ENCODE measurements at regions not wholly inside any gene's neighbourhood (a gene's known extent, or its start where the extent isn't known, plus 50 kb on each side); places are given as distances from the start of the nearest gene placed in this dataset.

DNA sequence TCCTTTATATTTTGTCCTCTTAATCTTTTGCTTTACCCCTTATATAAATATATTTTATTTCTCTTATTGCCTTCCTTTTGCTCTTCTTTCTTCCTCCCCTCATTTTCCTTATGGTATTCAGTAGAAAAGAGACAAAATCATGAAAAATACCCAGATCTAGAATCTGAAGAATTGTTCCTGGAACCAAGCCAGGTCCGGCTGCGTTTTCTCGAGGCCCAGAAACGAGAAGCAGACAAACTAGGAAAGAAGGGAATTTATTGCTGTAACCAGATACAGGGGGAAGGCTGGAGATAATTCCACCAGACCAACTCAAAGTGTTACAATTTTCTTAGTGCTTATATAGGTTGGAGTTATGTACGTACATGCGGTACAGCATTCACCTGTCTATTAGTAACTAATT lies 328.7 kb downstream of the GABRG1 start:
- intact Hi-C loops (cut with DNase I) = no loop called here
- Histone ChIP-seq H3K4me3 (no peak overlapping the region), H3K27ac (no peak overlapping the region), H3K36me3 (no peaks in the 10 kb centered on the region), H3K27me3 (no peaks in the 10 kb centered on the region), H3K4me1 (no peaks in the 10 kb centered on the region), H3K9me3 (no peaks in the 10 kb centered on the region)
- TF ChIP-seq, protein P1, sequence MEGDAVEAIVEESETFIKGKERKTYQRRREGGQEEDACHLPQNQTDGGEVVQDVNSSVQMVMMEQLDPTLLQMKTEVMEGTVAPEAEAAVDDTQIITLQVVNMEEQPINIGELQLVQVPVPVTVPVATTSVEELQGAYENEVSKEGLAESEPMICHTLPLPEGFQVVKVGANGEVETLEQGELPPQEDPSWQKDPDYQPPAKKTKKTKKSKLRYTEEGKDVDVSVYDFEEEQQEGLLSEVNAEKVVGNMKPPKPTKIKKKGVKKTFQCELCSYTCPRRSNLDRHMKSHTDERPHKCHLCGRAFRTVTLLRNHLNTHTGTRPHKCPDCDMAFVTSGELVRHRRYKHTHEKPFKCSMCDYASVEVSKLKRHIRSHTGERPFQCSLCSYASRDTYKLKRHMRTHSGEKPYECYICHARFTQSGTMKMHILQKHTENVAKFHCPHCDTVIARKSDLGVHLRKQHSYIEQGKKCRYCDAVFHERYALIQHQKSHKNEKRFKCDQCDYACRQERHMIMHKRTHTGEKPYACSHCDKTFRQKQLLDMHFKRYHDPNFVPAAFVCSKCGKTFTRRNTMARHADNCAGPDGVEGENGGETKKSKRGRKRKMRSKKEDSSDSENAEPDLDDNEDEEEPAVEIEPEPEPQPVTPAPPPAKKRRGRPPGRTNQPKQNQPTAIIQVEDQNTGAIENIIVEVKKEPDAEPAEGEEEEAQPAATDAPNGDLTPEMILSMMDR (IDR thresholded peaks at IDR 0.05) = no peak
- no peak for DNase-seq (ENCODE audit: low spot score in 2 of 2)

GRCh38 chr4:45778514-45778913 lies 345.3 kb downstream of the GABRG1 start:
- no peaks in the 10 kb centered on the region for H3K4me1 ChIP-seq
- H3K27ac ChIP-seq = no peak overlapping the region
- H3K27me3 ChIP-seq = no peaks in the 10 kb centered on the region
- intact Hi-C loops (cut with DNase I) = no loop called here
- no peak overlapping the region for H3K4me3 ChIP-seq
- DNase-seq (ENCODE audit: low spot score in 2 of 2) = no peak
- no peaks in the 10 kb centered on the region for H3K36me3 ChIP-seq
- TF ChIP-seq, protein P1 (IDR thresholded peaks at IDR 0.05) = no peak
- no peaks in the 10 kb centered on the region for H3K9me3 ChIP-seq

DNA sequence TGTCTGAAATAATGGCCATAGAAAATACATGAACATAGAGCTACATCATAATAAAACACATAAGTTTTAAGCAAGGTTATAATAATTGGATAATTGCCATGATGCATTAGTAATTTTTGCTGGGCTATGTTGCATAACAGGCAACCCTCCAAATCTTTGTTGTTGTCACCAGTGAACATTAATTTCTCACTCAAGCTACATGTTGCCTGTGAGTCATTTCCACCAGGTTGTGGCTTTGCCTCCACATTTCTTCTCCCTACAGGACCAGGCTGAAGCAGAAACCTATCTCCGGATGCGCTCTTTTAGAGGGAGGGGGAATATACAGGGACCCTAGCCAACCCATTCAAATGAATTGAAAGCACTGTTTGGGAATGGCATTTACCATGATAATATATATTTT lies 347.7 kb downstream of the GABRG1 start:
- Histone ChIP-seq H3K4me1 (no peaks in the 10 kb centered on the region), H3K27ac (no peak overlapping the region), H3K27me3 (no peaks in the 10 kb centered on the region), H3K4me3 (no peak overlapping the region), H3K36me3 (no peaks in the 10 kb centered on the region), H3K9me3 (no peaks in the 10 kb centered on the region)
- TF ChIP-seq, protein P1 (IDR thresholded peaks at IDR 0.05) = no peak
- intact Hi-C loops (cut with DNase I) = no loop called here
- no peak for DNase-seq (ENCODE audit: low spot score in 2 of 2)

DNA sequence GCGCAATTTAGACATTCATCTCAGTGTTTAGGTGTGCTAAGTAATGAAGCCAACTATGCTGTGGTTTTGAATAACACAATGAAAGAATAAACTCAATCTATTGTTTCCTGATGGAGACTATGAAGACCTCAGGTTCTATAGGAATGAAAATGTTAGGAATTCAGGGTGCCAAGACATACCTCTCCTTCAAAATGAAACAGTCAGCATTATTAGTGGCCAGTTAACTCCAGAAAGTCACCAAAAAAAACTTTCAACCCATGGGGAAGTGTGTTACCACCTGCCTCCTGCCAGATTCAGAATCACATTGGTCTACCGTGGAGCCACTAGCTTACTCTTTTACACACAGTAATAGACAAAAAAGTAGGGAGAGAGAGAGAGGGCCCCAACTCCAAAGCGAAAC lies 352.9 kb downstream of the GABRG1 start:
- intact Hi-C loops (cut with DNase I) = no loop called here
- Histone ChIP-seq H3K36me3 (no peaks in the 10 kb centered on the region), H3K4me3 (no peak overlapping the region), H3K9me3 (no peaks in the 10 kb centered on the region), H3K4me1 (no peaks in the 10 kb centered on the region), H3K27ac (no peak overlapping the region), H3K27me3 (no peaks in the 10 kb centered on the region)
- TF ChIP-seq, protein P1 (IDR thresholded peaks at IDR 0.05) = no peak
- DNase-seq (ENCODE audit: low spot score in 2 of 2) = no peak

GRCh38 chr4:45765521-45765920 lies 358.3 kb downstream of the GABRG1 start:
- no peak for DNase-seq (ENCODE audit: low spot score in 2 of 2)
- Histone ChIP-seq H3K27ac (no peak overlapping the region), H3K9me3 (no peaks in the 10 kb centered on the region), H3K4me3 (no peak overlapping the region), H3K27me3 (no peaks in the 10 kb centered on the region), H3K4me1 (no peaks in the 10 kb centered on the region), H3K36me3 (no peaks in the 10 kb centered on the region)
- TF ChIP-seq, protein P1 (IDR thresholded peaks at IDR 0.05) = no peak
- intact Hi-C loops (cut with DNase I) = no loop called here

DNA sequence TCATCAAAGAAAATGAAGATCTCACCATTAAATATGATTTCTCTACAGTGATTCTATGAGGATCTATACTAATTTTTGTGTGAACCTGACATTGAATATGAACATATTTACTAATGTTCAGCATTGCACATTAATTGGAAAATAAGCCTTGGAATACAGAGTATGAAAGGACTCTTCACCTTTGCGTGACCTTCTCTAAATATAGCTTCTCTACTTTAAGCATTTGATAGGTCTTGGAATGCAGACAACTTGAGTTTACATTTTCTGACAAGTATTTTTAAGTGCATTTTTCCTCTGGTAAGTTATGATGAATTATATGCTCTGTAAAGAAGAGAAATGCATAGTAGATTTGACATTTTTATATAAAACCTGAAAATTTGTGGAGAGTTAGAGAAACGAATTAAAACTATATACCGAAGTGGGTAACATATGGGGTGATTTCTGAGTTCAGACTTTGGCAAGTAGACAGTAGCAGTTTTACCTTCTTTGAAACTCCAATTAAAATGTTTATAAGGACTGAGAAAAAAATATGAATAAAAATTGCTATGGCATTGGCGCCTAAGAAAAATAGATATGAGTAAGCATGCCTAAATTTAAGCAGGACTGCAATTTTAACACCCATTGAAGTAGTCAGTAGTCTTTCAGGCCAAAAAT lies 371.9 kb downstream of the GABRG1 start:
- Histone ChIP-seq H3K27ac (no peak overlapping the region), H3K27me3 (no peaks in the 10 kb centered on the region), H3K9me3 (no peaks in the 10 kb centered on the region), H3K4me3 (no peak overlapping the region), H3K4me1 (no peaks in the 10 kb centered on the region), H3K36me3 (no peaks in the 10 kb centered on the region)
- TF ChIP-seq, protein P1 (IDR thresholded peaks at IDR 0.05) = no peak
- no peak for DNase-seq (ENCODE audit: low spot score in 2 of 2)
- intact Hi-C loops (cut with DNase I) = no loop called here

Data from ascending aorta (tissue), 2 donors.